Activated T-cell treated with anti-CD3 and anti-CD28 coated beads for 48 hours (primary cell): ENCODE measurements at regions not wholly inside any gene's neighbourhood (a gene's known extent, or its start where the extent isn't known, plus 50 kb on each side); places are given as distances from the start of the nearest gene placed in this dataset.

ENCODE experiments used
- DNase-seq: peaks from one replicate; pipeline ENCODE4 v3.0.0-alpha.2; 2020; ENCODE audit warnings: low read depth

GRCh38 chr3:181066143-181067087, 76.9 kb upstream of the DNAJC19 start:
- DNase-seq: no peak

- no peak for DNase-seq
Measured at GRCh38 chr3:181056136-181056732, 66.7 kb upstream of the DNAJC19 start.

GRCh38 chr3:181054538-181054937, 65.0 kb upstream of the DNAJC19 start:
- DNase-seq: no peak

GRCh38 chr3:181052256-181052655, 62.7 kb upstream of the DNAJC19 start:
- DNase-seq: no peak

GRCh38 chr3:181050738-181051137, 61.2 kb upstream of the DNAJC19 start:
- DNase-seq: no peak

- DNase-seq: no peak
Measured at GRCh38 chr3:181040030-181040429, 50.5 kb upstream of the DNAJC19 start.
